ENCODE measurements at regions not wholly inside any gene's neighbourhood (a gene's known extent, or its start where the extent isn't known, plus 50 kb on each side); places are given as distances from the start of the nearest gene placed in this dataset.

DNA sequence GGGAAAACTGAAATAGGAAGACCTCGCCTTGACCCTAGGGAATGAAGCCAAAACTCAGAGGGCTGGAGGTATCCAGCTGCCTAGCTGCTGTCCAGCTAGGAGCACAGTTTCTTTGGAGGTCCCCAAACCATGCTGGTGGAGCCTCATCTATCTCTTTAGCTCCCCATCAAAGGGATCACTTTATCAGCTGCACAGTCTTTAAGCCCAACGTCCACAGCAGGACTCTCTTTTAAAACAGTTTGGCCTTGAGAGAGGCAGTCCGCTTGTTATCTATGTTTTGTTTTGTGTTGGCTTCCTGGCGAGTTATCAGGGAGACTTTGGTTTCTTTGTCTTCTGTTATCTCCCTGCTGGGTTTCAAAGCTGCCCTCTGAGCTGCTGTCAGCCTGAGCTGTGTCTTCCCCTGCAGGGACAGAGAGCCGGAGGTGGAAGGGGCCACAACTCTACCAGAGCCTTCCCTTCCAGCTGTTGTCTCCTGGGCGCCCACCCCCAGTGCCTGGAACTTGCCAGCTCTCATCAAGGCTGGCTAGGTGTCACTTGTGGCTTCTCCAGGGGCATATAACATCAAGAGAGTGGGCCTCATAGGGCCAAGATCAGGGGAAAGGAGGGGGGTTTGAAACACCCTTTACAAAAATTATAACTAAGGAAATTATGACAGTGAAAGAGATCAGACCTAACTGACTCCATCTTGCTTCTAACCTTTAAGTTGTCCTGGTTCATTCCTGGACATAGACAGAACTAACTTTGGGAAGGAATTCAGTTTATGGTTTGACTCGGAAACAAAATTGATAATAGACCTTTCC, 61.4 kb upstream of the C15orf39 start (continued):
- TF ChIP-seq ZC3H4 (CRISPR knock-in tag; IDR thresholded peaks at IDR 0.05; ENCODE audit: borderline replicate concordance) (no peak), DMAP1 (CRISPR knock-in tag; IDR thresholded peaks at IDR 0.05) (no peak), ZNF724P (CRISPR knock-in tag; IDR thresholded peaks at IDR 0.05; ENCODE audit: borderline replicate concordance) (no peak), ZSCAN9 (CRISPR knock-in tag; IDR thresholded peaks at IDR 0.05; ENCODE audit: borderline replicate concordance) (peak; percentile 79; the same call in 1 of the 2 replicates), ZSCAN25 (CRISPR knock-in tag; IDR thresholded peaks at IDR 0.05) (peak; percentile 85), U2AF1 (optimal IDR thresholded peaks at IDR 0.05; ENCODE audit: low read depth, low read length) (no peak), ZNF230 (CRISPR knock-in tag; IDR thresholded peaks at IDR 0.05) (0 out of 2 replicates have a peak, but pooled peaks have one; percentile 50), SIX4 (CRISPR knock-in tag; IDR thresholded peaks at IDR 0.05) (peak; percentile 52), CREB1 (IDR thresholded peaks at IDR 0.05) (no peak), CREB1 (CRISPR knock-in tag; IDR thresholded peaks at IDR 0.05) (peak; percentile 65), ZNF644 (CRISPR knock-in tag; IDR thresholded peaks at IDR 0.05; ENCODE audit: low read depth) (peak; percentile 76), SYNCRIP (IDR thresholded peaks at IDR 0.05; ENCODE audit: insufficient read depth, low read depth, low read length) (no peak), ZNF616 (CRISPR knock-in tag; IDR thresholded peaks at IDR 0.05; ENCODE audit: low read depth) (no peak), ZNF646 (CRISPR knock-in tag; IDR thresholded peaks at IDR 0.05) (no peak; the same call in 1 of the 2 replicates), KLF13 (CRISPR knock-in tag; IDR thresholded peaks at IDR 0.05) (no peak), MEF2D (CRISPR knock-in tag; IDR thresholded peaks at IDR 0.05) (peak; percentile 83), TRIM22 (IDR thresholded peaks at IDR 0.05) (no peak), MYC (CRISPR knock-in tag; IDR thresholded peaks at IDR 0.05; ENCODE audit: borderline replicate concordance) (no peak; the same call in 1 of the 2 replicates), TBX3 (IDR thresholded peaks at IDR 0.05; ENCODE audit: borderline replicate concordance) (no peak)
- TF ChIP-seq, protein P1, sequence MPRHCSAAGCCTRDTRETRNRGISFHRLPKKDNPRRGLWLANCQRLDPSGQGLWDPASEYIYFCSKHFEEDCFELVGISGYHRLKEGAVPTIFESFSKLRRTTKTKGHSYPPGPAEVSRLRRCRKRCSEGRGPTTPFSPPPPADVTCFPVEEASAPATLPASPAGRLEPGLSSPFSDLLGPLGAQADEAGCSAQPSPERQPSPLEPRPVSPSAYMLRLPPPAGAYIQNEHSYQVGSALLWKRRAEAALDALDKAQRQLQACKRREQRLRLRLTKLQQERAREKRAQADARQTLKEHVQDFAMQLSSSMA (CRISPR knock-in tag; IDR thresholded peaks at IDR 0.05) = no peak
- TF ChIP-seq, protein P2, sequence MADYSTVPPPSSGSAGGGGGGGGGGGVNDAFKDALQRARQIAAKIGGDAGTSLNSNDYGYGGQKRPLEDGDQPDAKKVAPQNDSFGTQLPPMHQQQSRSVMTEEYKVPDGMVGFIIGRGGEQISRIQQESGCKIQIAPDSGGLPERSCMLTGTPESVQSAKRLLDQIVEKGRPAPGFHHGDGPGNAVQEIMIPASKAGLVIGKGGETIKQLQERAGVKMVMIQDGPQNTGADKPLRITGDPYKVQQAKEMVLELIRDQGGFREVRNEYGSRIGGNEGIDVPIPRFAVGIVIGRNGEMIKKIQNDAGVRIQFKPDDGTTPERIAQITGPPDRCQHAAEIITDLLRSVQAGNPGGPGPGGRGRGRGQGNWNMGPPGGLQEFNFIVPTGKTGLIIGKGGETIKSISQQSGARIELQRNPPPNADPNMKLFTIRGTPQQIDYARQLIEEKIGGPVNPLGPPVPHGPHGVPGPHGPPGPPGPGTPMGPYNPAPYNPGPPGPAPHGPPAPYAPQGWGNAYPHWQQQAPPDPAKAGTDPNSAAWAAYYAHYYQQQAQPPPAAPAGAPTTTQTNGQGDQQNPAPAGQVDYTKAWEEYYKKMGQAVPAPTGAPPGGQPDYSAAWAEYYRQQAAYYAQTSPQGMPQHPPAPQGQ (CRISPR knock-in tag; IDR thresholded peaks at IDR 0.05; ENCODE audit: borderline replicate concordance) = no peak

All from HepG2 (cell line).